Mesothelial cell of epicardium (in vitro differentiated cells): ENCODE measurements at regions not wholly inside any gene's neighbourhood (a gene's known extent, or its start where the extent isn't known, plus 50 kb on each side); places are given as distances from the start of the nearest gene placed in this dataset.
A peak's percentile ranks its signal among the peaks of the same experiment; 100 is the strongest.

ENCODE experiments used
- DNase-seq, 2 experiments: peaks; one replicate each; pipeline ENCODE4 v3.0.0; 2021; ENCODE audit warnings: low spot score in 2 of 2; ENCODE audit not compliant: unreplicated experiment in 2 of 2
- H3K27ac Mint-ChIP-seq: 2 replicates; pipeline ENCODE4 v1.8.0; 2021; ENCODE audit warnings: mixed read lengths
- H3K27me3 Mint-ChIP-seq: 2 replicates; pipeline ENCODE4 v1.8.0; 2021; ENCODE audit warnings: low read depth, mixed read lengths
- H3K36me3 Mint-ChIP-seq: 2 replicates; pipeline ENCODE4 v1.8.0; 2021; ENCODE audit warnings: mixed read lengths
- H3K4me1 Mint-ChIP-seq: 2 replicates; pipeline ENCODE4 v1.8.0; 2021; ENCODE audit warnings: mixed read lengths
- H3K4me3 Mint-ChIP-seq: 2 replicates; pipeline ENCODE4 v1.8.0; 2021; ENCODE audit warnings: mild to moderate bottlenecking, moderate library complexity, mixed read lengths
- H3K9me3 Mint-ChIP-seq: 2 replicates; pipeline ENCODE4 v1.8.0; 2021; ENCODE audit warnings: mixed read lengths
- TF ChIP-seq, protein P1 (sequence below): fragments of 200-600 bp; sonication (generic); IDR thresholded peaks from one replicate; pipeline ENCODE4 v1.5.0; 2021; ENCODE audit warnings: antibody characterized with exemption; ENCODE audit not compliant: unreplicated experiment

DNA sequence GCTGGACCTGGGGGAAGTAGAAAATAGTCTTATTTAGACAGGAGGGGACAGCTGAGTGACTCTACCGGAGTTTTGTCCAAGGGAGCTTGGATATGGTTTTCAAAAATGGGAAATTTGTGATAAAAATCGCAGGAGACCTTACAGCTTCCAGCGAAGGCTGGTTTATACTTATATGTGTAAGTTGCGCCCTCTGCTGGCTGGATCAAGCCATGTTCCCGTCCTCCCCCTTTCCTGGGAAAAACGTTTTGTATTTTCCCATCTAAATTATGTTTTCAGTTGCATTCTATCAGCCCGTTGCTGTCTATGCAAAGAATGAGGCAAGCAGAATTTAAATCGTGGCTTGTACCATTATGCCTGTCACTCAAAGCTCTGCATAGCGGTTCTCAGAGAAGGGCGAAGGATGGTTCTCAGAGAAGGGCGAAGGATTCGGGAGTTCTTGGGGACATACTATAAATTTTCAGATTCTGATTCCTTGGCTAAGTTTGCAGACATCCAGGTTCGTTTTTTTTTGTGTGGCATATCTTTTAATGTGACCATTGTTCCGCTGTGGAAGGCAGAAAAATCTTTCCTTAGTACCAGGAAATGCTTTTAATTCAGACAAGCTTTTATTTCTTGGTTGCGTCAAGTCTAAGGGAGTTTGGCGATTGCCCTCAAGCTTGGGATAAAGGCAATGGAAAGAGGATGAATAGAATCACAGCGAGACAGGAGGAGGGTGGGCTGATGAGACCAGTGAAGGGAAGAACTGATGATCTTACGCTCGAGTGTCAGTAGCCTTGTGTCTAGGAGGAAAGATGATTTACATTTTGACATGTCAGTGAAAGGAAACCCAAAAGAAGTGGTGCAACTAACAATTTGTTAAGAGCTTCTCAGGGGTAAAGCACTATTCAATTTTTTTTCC, 128.5 kb upstream of the ARX start:
- H3K4me1 Mint-ChIP-seq, result no peaks in the 10 kb centered on the region
- peak; percentile 45 to 81 for DNase-seq
- no peak overlapping the region for H3K4me3 Mint-ChIP-seq
- no peak overlapping the region for H3K27ac Mint-ChIP-seq
- peaks cover 73% of the 10 kb centered on the region for H3K27me3 Mint-ChIP-seq
- H3K36me3 Mint-ChIP-seq, result no peaks in the 10 kb centered on the region
- TF ChIP-seq, protein P1, sequence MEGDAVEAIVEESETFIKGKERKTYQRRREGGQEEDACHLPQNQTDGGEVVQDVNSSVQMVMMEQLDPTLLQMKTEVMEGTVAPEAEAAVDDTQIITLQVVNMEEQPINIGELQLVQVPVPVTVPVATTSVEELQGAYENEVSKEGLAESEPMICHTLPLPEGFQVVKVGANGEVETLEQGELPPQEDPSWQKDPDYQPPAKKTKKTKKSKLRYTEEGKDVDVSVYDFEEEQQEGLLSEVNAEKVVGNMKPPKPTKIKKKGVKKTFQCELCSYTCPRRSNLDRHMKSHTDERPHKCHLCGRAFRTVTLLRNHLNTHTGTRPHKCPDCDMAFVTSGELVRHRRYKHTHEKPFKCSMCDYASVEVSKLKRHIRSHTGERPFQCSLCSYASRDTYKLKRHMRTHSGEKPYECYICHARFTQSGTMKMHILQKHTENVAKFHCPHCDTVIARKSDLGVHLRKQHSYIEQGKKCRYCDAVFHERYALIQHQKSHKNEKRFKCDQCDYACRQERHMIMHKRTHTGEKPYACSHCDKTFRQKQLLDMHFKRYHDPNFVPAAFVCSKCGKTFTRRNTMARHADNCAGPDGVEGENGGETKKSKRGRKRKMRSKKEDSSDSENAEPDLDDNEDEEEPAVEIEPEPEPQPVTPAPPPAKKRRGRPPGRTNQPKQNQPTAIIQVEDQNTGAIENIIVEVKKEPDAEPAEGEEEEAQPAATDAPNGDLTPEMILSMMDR, result peak; percentile 90
- H3K9me3 Mint-ChIP-seq, result peaks cover 4% of the 10 kb centered on the region

DNA sequence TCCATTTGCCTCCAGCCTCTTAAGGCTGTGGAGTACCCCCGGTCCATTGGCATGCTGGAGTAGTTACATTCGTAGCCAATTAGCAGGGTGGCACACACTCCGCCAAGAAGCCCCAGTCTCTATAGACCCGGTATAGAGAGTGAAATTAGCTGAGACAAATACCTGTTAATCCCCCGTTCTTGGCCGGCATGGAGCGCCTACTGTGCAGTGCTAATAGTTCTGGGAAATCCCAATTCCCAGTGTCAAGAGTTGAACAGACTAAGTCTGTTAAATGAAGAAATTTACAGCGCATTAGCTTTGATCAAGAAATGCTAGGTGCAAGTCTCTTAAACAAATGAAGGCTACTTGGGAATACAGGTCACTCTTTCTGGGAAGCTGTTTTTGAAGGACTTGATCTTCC, 127.8 kb upstream of the ARX start:
- Mint-ChIP-seq H3K36me3 (no peaks in the 10 kb centered on the region), H3K27ac (no peak overlapping the region), H3K4me3 (no peak overlapping the region), H3K4me1 (no peaks in the 10 kb centered on the region), H3K9me3 (peaks cover 4% of the 10 kb centered on the region), H3K27me3 (peaks cover 73% of the 10 kb centered on the region)
- TF ChIP-seq, protein P1, result no peak
- DNase-seq, result no peak

DNA sequence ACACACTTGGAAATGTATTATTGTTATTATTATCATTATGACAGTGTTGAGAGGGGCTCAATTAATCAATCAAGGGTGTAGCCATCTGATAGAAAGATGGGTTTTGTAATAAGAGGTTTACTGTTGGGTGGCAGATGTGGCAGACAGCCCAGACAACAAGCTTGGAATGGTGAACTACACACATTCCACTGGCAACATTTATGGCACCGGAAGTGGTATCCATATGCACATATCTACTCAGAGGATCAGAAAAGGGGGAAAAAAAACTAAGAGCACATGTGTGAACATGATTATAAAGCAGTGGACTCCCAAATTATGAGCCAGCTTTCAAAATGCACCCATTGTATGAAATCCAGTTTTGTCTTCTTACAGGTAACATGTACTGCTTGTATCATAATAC, 125.9 kb upstream of the ARX start:
- DNase-seq, result no peak
- TF ChIP-seq, protein P1, result no peak
- H3K4me1 Mint-ChIP-seq, result no peaks in the 10 kb centered on the region
- no peak overlapping the region for H3K27ac Mint-ChIP-seq
- H3K27me3 Mint-ChIP-seq, result peaks cover 65% of the 10 kb centered on the region
- H3K4me3 Mint-ChIP-seq, result no peak overlapping the region
- H3K9me3 Mint-ChIP-seq, result no peaks in the 10 kb centered on the region
- no peaks in the 10 kb centered on the region for H3K36me3 Mint-ChIP-seq

DNA sequence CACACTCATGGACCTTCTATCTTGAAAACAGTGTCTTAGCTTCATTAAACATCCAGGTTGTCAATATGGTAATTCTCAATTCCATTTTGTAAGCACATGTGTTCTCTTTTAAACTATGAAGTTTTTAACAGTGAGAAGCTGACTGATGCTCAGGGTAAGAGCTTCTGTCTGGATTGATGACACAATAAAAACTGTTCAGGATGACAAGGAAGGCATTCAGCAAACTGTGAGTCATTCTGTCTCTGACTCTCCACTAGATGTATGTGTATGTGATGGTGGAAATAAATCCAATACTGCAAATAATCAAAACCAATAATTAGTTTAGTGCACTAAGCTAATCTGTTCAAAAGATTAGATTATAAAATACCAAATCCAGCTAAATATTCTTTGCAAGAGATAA, 115.3 kb upstream of the ARX start:
- no peaks in the 10 kb centered on the region for H3K4me1 Mint-ChIP-seq

DNA sequence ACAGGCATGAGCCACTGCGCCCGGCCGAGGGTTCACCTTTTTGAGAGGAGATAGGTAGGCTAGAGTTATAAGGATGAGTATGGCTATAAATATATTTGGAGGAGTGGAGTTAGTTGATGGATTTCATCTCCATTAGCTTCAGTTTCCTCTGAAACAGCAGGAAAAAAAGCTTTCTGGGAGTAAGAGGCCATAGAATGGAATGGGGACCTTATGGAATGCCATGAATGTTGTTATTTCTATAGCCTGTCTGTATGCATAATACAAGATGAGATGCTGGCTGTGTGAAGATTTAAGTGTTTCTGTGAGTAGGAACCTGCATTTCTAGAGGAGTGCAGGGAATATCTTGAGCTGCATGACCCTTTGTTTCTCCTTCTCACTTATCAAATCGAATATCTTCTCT, 114.9 kb upstream of the ARX start:
- Mint-ChIP-seq H3K27ac (no peak overlapping the region), H3K27me3 (peaks cover 18% of the 10 kb centered on the region)
- TF ChIP-seq, protein P1, result no peak

More for the DNA sequence above, 115.3 kb upstream of the ARX start:
- TF ChIP-seq, protein P1, result no peak
- no peaks in the 10 kb centered on the region for H3K36me3 Mint-ChIP-seq
- peaks cover 20% of the 10 kb centered on the region for H3K27me3 Mint-ChIP-seq
- H3K4me3 Mint-ChIP-seq, result no peak overlapping the region
- no peaks in the 10 kb centered on the region for H3K9me3 Mint-ChIP-seq
- H3K27ac Mint-ChIP-seq, result no peak overlapping the region
- DNase-seq, result no peak

More for the DNA sequence above, 114.9 kb upstream of the ARX start:
- Mint-ChIP-seq H3K9me3 (no peaks in the 10 kb centered on the region), H3K36me3 (no peaks in the 10 kb centered on the region), H3K4me1 (no peaks in the 10 kb centered on the region), H3K4me3 (no peak overlapping the region)
- no peak for DNase-seq
